HG02642 (cell line): ENCODE measurements at regions not wholly inside any gene's neighbourhood (a gene's known extent, or its start where the extent isn't known, plus 50 kb on each side); places are given as distances from the start of the nearest gene placed in this dataset.

ENCODE experiments used
- ATAC-seq: cut with Tn5 transposase; IDR thresholded peaks from one replicate; pipeline ENCODE4 v1.9.1; 2021; ENCODE audit warnings: mild to moderate bottlenecking; ENCODE audit not compliant: unreplicated experiment, poor library complexity

- no peak for ATAC-seq
Measured at GRCh38 chrX:149992918-149993317, 54.6 kb upstream of the EOLA2 start.

DNA sequence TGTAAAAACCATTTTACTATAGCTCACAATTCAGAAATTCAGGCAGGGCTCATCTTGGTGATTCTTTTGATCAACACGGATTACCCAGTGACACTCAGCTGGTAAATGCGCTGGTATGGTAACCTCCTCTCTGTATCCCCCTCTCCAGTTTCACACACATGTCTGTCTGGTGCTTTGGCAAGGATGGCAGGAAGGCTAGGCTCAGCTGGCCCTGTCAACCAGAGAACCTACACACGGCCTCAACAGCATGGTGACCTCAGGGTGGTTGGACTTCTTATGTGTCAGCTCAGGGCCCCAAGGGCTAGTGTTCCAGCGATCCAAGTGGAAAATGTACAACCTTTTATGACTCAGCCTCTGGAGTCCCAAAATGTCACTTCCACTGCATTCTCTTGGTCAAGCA, 55.7 kb upstream of the EOLA2 start:
- no peak for ATAC-seq

- ATAC-seq, result no peak
Measured at GRCh38 chrX:149996515-149996914, 58.2 kb upstream of the EOLA2 start.

GRCh38 chrX:150005027-150005426, 66.7 kb upstream of the EOLA2 start:
- no peak for ATAC-seq

DNA sequence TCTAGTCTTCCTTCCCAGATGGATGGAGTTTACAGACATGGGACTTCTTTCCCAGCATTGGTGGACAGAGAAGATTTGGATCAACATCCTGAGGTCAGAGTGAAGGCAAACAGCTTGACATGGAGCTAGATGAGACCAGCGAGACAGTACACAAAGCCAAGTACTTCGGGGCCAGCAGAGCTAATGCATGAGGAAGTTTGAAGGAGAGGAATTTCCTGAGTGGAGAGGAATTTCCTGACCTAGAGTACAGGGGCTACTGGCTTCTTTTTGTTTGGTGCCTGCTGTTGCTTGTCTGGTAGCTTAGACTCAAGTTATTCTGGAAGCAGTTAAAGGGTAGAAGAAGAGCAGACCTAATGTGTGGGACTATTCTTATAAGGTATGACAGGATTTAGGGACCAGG, 69.1 kb upstream of the EOLA2 start:
- ATAC-seq, result no peak

DNA sequence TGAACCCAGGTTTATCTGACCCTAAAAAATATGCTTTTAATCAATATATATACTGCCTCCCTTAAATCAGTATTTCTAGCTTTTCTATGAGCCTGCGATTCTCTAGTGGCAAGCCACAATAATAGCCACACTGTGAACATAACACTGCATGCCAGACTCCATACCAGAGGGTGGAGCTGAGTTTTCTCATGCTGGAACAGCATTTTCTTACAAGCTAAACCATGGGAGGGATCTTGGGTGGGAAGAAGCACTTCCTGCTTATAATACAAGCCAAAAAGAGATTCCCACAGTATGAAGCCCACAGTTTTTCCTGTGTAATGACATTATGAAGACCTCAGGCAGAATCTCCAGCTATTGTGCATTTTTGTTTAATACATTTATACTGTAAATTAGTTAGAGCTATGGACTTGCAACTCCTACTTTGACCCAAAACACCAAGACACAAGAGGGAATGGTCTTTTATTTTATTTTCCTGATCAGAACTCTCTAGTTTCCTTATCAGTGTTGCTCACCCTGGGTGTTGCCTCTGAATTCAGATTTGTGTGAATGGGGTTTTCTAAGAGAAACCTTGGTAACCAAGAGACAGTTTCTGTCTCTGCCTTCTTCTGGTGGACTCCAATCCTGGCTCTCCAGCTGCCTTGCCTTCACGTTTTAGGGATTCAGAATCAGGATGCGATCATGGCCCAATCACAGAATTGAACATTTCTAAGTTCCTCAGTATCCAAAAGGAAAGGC, 74.5 kb upstream of the EOLA2 start:
- no peak for ATAC-seq

- no peak for ATAC-seq
Measured at GRCh38 chrX:150014525-150014924, 76.2 kb upstream of the EOLA2 start.

DNA sequence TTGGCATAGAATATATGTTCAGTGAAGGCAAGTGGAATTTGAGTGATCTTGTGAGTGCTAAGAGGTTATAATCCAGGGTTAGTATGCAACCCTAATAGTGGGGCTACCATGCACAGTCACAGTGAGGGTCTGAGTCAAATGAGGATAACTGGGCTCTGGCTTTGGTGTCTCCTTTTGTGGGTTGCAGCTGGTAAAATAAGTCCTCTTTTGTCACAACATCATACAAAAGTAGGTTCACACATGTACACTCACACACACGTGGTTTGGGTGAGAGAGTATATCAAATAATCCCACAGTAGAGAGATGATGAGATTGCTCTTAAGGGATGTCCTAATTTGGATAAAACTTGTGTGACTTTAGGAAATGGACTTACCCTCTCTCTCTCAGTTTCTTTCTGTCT, 79.6 kb upstream of the EOLA2 start:
- no peak for ATAC-seq

GRCh38 chrX:150018931-150019361, 80.7 kb upstream of the EOLA2 start:
- ATAC-seq, result no peak

- ATAC-seq, result no peak
Measured at GRCh38 chrX:150028692-150029091, 90.4 kb upstream of the EOLA2 start.

- ATAC-seq, result no peak
Measured at GRCh38 chrX:150032742-150033141, 94.5 kb upstream of the EOLA2 start.

DNA sequence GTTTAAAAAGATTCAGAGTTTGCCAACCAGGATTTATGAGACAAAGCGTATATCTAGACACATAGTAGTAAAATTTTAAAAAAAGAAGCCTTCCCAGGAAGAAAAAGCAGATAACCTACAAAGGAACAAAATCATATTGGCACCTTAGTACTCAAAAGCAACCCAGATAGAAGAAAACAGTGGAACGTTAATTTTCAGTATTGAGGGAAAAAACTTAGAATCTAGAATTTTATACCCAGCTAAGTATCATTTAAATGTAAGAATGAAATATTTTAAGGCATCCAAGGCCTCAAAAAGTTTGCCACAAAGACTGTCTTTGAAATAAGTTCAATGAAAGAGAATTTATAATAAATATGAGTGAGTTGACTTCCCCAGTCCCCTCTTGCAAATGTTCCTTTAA, 96.5 kb upstream of the EOLA2 start:
- ATAC-seq, result no peak

GRCh38 chrX:150035531-150035930, 97.2 kb upstream of the EOLA2 start:
- ATAC-seq, result no peak

DNA sequence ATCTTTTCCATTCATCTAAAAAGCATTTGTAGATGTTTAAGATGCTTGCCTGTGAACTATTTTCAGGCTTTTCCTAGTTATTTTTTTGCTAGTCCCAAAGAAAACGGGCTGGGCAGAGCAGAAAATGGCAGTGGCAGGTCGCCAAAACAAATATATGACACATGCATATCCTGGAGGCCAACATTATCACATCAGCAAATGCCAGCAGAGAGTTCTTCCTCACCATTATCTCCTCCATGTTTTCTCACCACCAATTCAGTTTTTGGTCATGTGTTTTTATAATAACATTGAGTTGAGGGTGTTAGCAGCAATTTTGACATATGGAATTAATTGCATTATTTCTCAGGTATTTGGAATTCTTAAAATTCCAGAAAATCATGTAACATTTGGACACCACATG, 97.9 kb upstream of the EOLA2 start:
- no peak for ATAC-seq

GRCh38 chrX:150036641-150037040, 98.3 kb upstream of the EOLA2 start:
- no peak for ATAC-seq

DNA sequence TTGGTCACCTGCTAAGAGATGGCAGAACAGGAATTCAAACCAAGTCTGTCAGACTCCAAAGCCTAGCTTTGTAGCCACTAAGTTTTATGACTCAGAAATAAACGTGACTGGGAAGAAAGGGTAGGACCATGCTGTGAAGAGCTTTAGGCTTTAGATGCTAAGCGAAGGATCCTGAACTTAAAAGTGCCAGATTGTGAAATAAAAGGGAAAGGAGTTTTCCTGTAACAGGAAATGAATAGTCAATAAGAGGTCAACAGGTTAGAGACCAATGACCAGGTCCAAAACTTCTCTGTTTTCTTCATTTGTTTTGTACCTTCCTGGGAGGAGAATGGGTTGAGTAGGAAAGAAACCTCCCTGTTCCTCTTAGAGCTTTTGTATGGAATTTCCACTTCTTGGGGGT, 98.8 kb upstream of the EOLA2 start:
- no peak for ATAC-seq

DNA sequence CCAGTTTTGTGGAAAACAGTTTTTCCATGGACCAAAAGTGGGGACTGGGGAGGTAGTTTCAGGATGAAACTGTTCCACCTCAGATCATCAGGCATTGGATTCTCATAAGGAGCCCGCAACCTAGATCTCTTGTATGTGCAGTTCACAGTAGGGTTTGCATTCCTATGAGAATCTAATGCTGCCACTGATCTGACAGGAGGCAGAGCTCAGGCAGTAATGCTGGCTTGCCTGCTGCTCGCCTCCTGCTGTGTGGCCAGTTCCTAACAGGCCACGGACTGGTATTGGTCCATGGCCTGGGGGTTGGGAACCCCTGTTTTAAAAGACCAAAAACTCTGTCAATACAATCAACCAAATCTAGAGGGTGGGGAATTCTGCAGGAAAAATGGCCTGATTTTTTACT, 100.0 kb upstream of the EOLA2 start:
- no peak for ATAC-seq

GRCh38 chrX:150038986-150039599, 100.8 kb upstream of the EOLA2 start:
- ATAC-seq, result no peak

DNA sequence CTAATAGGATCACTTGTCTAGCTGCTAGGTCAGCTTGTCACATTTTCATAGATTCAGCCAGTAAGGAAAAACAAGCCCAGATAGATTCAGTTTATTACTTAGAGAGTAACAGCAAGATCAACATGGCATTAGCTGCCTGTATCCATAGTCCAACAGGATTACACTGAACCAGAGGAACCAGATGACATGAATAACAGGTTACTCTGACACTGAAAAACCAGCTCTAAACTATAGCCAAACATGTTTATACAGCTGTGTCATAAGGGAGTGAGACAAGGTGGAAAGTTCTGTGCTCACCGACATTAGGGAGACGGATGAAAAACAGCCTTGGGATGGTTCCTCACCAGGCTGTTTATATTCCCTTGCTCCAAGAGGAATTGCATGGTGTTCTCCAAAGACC, 102.9 kb upstream of the EOLA2 start:
- ATAC-seq, result no peak

DNA sequence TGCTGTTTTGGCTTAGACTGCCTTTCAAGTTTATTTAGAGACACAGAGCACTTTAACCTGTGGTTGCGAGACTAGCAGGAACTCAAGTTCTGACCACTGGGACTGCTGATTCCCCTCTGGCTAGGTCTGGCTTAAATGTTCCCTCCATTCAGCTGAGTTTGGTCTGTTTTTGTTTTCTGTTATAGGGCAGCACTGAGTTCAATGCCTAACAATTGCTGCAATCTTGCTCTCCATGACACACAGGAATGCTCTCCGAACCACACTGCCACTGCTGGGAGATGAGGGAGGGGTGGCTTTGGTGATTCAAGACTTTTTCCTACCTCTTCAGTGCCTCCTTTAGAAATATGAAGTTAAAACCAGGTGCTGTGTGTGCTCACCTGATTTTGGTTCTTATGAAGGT, 106.3 kb upstream of the EOLA2 start:
- ATAC-seq, result no peak

DNA sequence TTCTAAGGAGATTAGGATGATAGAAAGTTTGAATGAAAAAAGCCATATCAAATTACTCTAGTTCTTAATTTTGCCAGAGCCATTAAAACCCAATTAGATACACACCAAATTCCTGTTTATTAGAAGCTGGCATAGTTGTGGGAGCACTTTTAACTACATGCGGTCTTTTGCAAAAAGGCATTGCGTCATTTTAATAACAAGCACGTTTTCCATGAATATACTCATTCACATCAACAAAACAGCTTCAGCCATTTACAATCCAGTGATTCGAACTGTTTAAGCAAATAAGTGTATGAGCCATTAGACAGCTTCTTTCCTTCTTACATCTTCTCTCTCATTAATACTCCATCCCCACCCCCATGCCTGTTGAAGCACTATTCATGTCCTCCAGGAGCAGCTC, 109.5 kb upstream of the EOLA2 start:
- ATAC-seq, result no peak

GRCh38 chrX:150049647-150050046, 111.4 kb upstream of the EOLA2 start:
- no peak for ATAC-seq
